ENCODE measurements at regions not wholly inside any gene's neighbourhood (a gene's known extent, or its start where the extent isn't known, plus 50 kb on each side); places are given as distances from the start of the nearest gene placed in this dataset.

- TF ChIP-seq POLR2A (IDR thresholded peaks at IDR 0.05), result no peak
- TF ChIP-seq POLR2AphosphoS5 (IDR thresholded peaks at IDR 0.05), result no peak
- no peak for TF ChIP-seq EP300 (IDR thresholded peaks at IDR 0.05)
- TF ChIP-seq, protein P1, sequence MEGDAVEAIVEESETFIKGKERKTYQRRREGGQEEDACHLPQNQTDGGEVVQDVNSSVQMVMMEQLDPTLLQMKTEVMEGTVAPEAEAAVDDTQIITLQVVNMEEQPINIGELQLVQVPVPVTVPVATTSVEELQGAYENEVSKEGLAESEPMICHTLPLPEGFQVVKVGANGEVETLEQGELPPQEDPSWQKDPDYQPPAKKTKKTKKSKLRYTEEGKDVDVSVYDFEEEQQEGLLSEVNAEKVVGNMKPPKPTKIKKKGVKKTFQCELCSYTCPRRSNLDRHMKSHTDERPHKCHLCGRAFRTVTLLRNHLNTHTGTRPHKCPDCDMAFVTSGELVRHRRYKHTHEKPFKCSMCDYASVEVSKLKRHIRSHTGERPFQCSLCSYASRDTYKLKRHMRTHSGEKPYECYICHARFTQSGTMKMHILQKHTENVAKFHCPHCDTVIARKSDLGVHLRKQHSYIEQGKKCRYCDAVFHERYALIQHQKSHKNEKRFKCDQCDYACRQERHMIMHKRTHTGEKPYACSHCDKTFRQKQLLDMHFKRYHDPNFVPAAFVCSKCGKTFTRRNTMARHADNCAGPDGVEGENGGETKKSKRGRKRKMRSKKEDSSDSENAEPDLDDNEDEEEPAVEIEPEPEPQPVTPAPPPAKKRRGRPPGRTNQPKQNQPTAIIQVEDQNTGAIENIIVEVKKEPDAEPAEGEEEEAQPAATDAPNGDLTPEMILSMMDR (IDR thresholded peaks at IDR 0.05), result no peak
- no peak overlapping the region for H3K27ac ChIP-seq
- no peak for DNase-seq
- peaks cover 0 to 5% (median 0%) of the 10 kb centered on the region in 4 donors for H3K4me1 ChIP-seq
- H3K27me3 ChIP-seq, result no peaks in the 10 kb centered on the region
- no peaks in the 10 kb centered on the region for H3K36me3 ChIP-seq
- peaks cover 0 to 9% (median 2%) of the 10 kb centered on the region in 4 donors for H3K9me3 ChIP-seq
- 61 to 82% methylated on average over 8 of the region's 8 CpGs for WGBS, 2 donors
- intact Hi-C loops (cut with DNase I), result no loop called here
- H3K4me3 ChIP-seq, result no peak overlapping the region
These were observed 103.5 kb upstream of the CD55 start for GRCh38 chr1:207217778-207218511.

GRCh38 chr1:207218512-207219362 lies 102.7 kb upstream of the CD55 start:
- no peak overlapping the region for H3K27ac ChIP-seq
- H3K4me3 ChIP-seq, result no peak overlapping the region
- DNase-seq, result no peak
- H3K27me3 ChIP-seq, result no peaks in the 10 kb centered on the region
- H3K9me3 ChIP-seq, result peaks cover 0 to 9% (median 2%) of the 10 kb centered on the region in 4 donors
- WGBS, 2 donors, result 60 to 74% methylated on average over 6 of the region's 6 CpGs
- intact Hi-C loops (cut with DNase I), result no loop called here
- TF ChIP-seq POLR2AphosphoS5 (IDR thresholded peaks at IDR 0.05) (no peak), EP300 (IDR thresholded peaks at IDR 0.05) (no peak), POLR2A (IDR thresholded peaks at IDR 0.05) (no peak)
- TF ChIP-seq, protein P1 (IDR thresholded peaks at IDR 0.05), result no peak
- H3K4me1 ChIP-seq, result peaks cover 0 to 5% (median 0%) of the 10 kb centered on the region in 4 donors
- no peaks in the 10 kb centered on the region for H3K36me3 ChIP-seq

DNA sequence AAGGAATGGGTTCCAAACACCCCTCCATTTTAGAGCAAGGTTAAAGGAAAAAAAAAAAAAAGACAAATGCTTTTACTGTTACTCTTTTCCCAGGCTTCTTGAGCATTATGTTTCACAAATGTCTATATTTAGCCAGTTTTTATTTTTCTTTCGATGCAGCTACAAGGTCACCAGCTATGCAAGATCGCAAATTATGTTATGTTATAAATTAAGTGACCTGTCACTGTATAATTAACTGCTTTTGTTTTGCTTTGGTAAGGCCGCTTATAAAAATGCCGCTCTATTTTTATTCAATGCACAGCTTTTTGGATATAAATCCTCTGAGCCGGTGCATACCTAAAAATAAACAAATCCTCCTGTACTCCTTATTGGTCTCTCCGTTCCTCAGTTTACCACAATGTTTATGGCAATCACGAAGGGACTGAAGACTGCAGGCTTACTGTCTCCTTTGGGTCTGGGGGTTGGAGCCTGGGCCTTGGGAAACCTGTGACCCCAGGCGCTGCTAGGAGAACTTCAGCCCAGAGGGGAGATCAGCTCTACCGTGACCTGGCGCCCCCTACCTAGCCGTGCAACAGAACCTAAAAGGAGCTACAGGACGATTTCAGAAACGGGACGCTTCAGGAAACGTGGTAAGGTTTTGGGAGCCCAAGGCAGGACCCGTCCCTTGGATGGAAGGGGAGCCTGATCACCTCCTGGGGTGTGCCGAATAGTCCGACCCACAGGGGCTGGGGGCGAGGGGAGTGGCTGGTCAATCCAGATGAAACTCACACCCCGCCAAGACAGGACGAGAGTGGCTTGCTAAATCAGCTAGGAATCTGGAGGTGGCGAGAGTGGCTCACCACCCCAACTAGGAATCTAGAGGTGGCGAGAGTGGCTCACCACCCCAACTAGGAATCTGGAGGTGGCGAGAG lies 101.2 kb upstream of the CD55 start:
- Histone ChIP-seq H3K4me1 (peaks cover 0 to 5% (median 0%) of the 10 kb centered on the region in 4 donors), H3K36me3 (no peaks in the 10 kb centered on the region), H3K4me3 (no peak overlapping the region), H3K9me3 (no peaks in the 10 kb centered on the region), H3K27me3 (no peaks in the 10 kb centered on the region), H3K27ac (no peak overlapping the region)
- no peak for DNase-seq
- 89 to 91% methylated on average over 24 of the region's 24 CpGs for WGBS, 2 donors
- intact Hi-C loops (cut with DNase I), result no loop called here
- no peak for TF ChIP-seq POLR2AphosphoS5 (IDR thresholded peaks at IDR 0.05)
- TF ChIP-seq, protein P1 (IDR thresholded peaks at IDR 0.05), result no peak
- no peak for TF ChIP-seq EP300 (IDR thresholded peaks at IDR 0.05)
- TF ChIP-seq POLR2A (IDR thresholded peaks at IDR 0.05), result no peak

DNA sequence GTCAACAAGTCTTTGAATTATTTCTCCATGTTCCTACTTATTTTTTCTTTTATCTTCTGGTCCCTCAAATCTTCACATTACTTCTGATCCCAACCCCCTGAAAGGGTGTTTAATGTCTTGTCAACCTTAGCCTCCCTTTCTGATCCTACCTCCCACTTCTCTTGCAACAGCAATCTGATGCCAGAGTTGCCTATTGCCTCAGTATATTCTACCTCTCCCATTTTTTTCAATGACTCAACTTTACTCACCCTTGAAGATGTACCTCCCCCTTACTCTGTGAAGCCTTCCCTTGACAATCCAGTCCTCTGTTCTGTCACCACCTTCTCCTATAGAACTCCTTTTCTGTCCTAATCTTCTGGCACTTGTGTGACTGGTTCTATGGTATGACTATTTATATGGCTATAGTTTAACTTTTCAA lies 99.5 kb upstream of the CD55 start:
- peaks cover 0 to 5% (median 0%) of the 10 kb centered on the region in 4 donors for H3K4me1 ChIP-seq
- H3K27ac ChIP-seq, result no peak overlapping the region
- H3K36me3 ChIP-seq, result no peaks in the 10 kb centered on the region
- no peaks in the 10 kb centered on the region for H3K27me3 ChIP-seq
- intact Hi-C loops (cut with DNase I), result no loop called here
- TF ChIP-seq POLR2AphosphoS5 (IDR thresholded peaks at IDR 0.05) (no peak), POLR2A (IDR thresholded peaks at IDR 0.05) (no peak), EP300 (IDR thresholded peaks at IDR 0.05) (no peak)
- TF ChIP-seq, protein P1 (IDR thresholded peaks at IDR 0.05), result no peak
- DNase-seq, result no peak
- H3K4me3 ChIP-seq, result no peak overlapping the region
- no peaks in the 10 kb centered on the region for H3K9me3 ChIP-seq
